ENCODE measurements at regions not wholly inside any gene's neighbourhood (a gene's known extent, or its start where the extent isn't known, plus 50 kb on each side); places are given as distances from the start of the nearest gene placed in this dataset.

DNA sequence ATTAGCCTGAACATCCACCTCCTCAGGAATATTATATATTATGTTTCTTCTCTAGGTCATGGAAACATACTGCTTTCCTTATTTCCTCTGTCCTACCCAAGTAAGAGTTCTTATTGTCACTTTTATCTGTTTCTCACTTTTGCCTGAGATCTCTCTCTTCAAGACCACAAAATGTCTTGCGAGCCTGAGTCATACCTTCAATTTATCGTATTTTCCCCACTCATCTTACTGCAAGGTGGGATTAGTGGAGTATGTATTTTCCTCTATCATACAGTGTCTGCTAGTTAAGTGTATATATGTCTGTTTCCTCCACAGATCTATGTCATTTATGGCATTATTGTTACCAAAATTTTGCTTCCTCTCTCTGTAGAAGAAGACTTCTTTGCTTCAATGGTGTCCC is 124.5 kb downstream of the EIF4E start:
- no peaks in the 10 kb centered on the region for H3K36me3 ChIP-seq (ENCODE audit: control insufficient read depth, insufficient read depth, low read length)
- ATAC-seq: no peak
- H3K9me3 ChIP-seq (ENCODE audit: control insufficient read depth, insufficient read depth, low read depth, low read length): no peaks in the 10 kb centered on the region
- TF ChIP-seq CTCF (IDR thresholded peaks at IDR 0.05): no peak
- no peak for TF ChIP-seq SIN3A (IDR thresholded peaks at IDR 0.05; ENCODE audit: borderline replicate concordance, insufficient read depth, low read depth, low read length)
- no peak for TF ChIP-seq TCF7L2 (IDR thresholded peaks at IDR 0.05; ENCODE audit: low read depth, low read length)
- TF ChIP-seq REST (IDR thresholded peaks at IDR 0.05; ENCODE audit: insufficient read depth in 1 of 2, low read depth in 2 of 2, low read length in 1 of 2): no peak
- TF ChIP-seq POLR2AphosphoS5 (IDR thresholded peaks at IDR 0.05; ENCODE audit: low read depth, low read length): no peak
- H3K4me1 ChIP-seq (ENCODE audit: control insufficient read depth, insufficient read depth, low read length): no peaks in the 10 kb centered on the region
- no peaks in the 10 kb centered on the region for H3K27me3 ChIP-seq (ENCODE audit: control insufficient read depth, insufficient read depth, low read length)
- DNase-seq (ENCODE audit: low read depth, low spot score): no peak
- CTCF ChIA-PET: no interaction called here
- H3K4me3 ChIP-seq (ENCODE audit: low read depth in 2 of 2, low read length in 2 of 2): no peak overlapping the region
- POLR2A ChIA-PET: no interaction called here
- in situ Hi-C loops (cut with HindIII; ENCODE audit: low pct_unique_long_range_greater_than_20kb, low sequenced_read_pairs) (no loop called here), intact Hi-C loops (cut with micrococcal nuclease; ENCODE audit: unreplicated experiment) (no loop called here)
- H3K27ac ChIP-seq (ENCODE audit: low read length): no peak overlapping the region
- BruUV-seq (replicated peaks): no TSS peak

DNA sequence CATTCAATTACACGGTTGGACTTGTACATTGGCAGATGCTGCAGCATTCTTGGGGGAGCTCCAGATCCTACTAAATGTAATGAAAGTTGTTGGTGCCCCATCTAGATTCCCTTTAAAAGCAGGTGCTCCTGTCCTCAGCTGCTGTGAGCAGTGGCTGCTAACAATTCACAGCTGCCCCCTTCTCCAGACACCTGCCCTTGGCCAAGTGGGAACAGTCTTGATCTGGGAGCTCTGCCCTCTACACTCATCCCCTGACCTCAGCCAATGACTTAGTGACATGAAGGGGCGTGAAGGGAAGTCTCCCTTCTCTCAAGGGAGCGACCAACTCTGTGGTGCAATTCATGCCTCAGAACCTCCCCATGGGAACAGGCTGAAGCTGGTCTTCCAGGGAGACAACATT is 125.7 kb downstream of the EIF4E start:
- H3K4me1 ChIP-seq (ENCODE audit: control insufficient read depth, insufficient read depth, low read length): no peaks in the 10 kb centered on the region
- TF ChIP-seq CTCF (IDR thresholded peaks at IDR 0.05) (no peak), REST (IDR thresholded peaks at IDR 0.05; ENCODE audit: insufficient read depth in 1 of 2, low read depth in 2 of 2, low read length in 1 of 2) (no peak), POLR2AphosphoS5 (IDR thresholded peaks at IDR 0.05; ENCODE audit: low read depth, low read length) (no peak), TCF7L2 (IDR thresholded peaks at IDR 0.05; ENCODE audit: low read depth, low read length) (no peak), SIN3A (IDR thresholded peaks at IDR 0.05; ENCODE audit: borderline replicate concordance, insufficient read depth, low read depth, low read length) (no peak)
- intact Hi-C loops (cut with micrococcal nuclease; ENCODE audit: unreplicated experiment): no loop called here
- no peak for ATAC-seq
- H3K4me3 ChIP-seq (ENCODE audit: low read depth in 2 of 2, low read length in 2 of 2): no peak overlapping the region
- H3K9me3 ChIP-seq (ENCODE audit: control insufficient read depth, insufficient read depth, low read depth, low read length): no peaks in the 10 kb centered on the region
- no peaks in the 10 kb centered on the region for H3K27me3 ChIP-seq (ENCODE audit: control insufficient read depth, insufficient read depth, low read length)
- in situ Hi-C loops (cut with HindIII; ENCODE audit: low pct_unique_long_range_greater_than_20kb, low sequenced_read_pairs): no loop called here
- no peak for DNase-seq (ENCODE audit: low read depth, low spot score)
- ChIA-PET CTCF (no interaction called here), POLR2A (no interaction called here)
- no TSS peak for BruUV-seq (replicated peaks)
- no peaks in the 10 kb centered on the region for H3K36me3 ChIP-seq (ENCODE audit: control insufficient read depth, insufficient read depth, low read length)
- H3K27ac ChIP-seq (ENCODE audit: low read length): no peak overlapping the region

Measured in Panc1 (cell line).